HCT116 (cell line): ENCODE measurements at regions not wholly inside any gene's neighbourhood (a gene's known extent, or its start where the extent isn't known, plus 50 kb on each side); places are given as distances from the start of the nearest gene placed in this dataset.

Experiments used
- EZH2 ChIP-seq: fragments of 200-600 bp; sonication (generic); IDR thresholded peaks from 2 replicates; pipeline ENCODE4 v1.6.1; 2017; ENCODE audit warnings: antibody characterized with exemption, mixed run types
- EZH2phosphoT487 ChIP-seq: fragments of 200-600 bp; IDR thresholded peaks from 2 replicates; pipeline ENCODE4 v1.6.1; 2018; ENCODE audit warnings: antibody characterized with exemption, borderline replicate concordance
- POLR2A ChIP-seq: IDR thresholded peaks from 2 replicates; pipeline ENCODE4 v1.7.0; 2011; ENCODE audit warnings: borderline replicate concordance; ENCODE audit not compliant: insufficient read depth, insufficient read length; ENCODE audit errors: extremely low read depth
- RAD21 ChIP-seq: IDR thresholded peaks from 2 replicates; pipeline ENCODE4 v1.6.1; 2012; ENCODE audit warnings: low read depth, mild to moderate bottlenecking
- SIN3A ChIP-seq: IDR thresholded peaks from 2 replicates; pipeline ENCODE4 v1.6.1; 2012; ENCODE audit warnings: low read depth
- TF ChIP-seq, protein P1 (sequence below), 3 experiments: fragments of 200-600 bp in 1 of 3; sonication (generic) in 1 of 3; IDR thresholded peaks in 2 of 3; conservative IDR thresholded peaks in 1 of 3; 2 replicates each; pipeline ENCODE4 v1.5.1; 2012 to 2017; ENCODE audit warnings: low read depth in 2 of 3, low read length in 2 of 3, antibody characterized with exemption in 1 of 3, borderline replicate concordance in 1 of 3, control low read depth in 1 of 3, mild to moderate bottlenecking in 1 of 3, mixed read lengths in 1 of 3, mixed run types in 1 of 3, moderate library complexity in 1 of 3; ENCODE audit not compliant: insufficient read depth in 1 of 3

- TF ChIP-seq, protein P1, sequence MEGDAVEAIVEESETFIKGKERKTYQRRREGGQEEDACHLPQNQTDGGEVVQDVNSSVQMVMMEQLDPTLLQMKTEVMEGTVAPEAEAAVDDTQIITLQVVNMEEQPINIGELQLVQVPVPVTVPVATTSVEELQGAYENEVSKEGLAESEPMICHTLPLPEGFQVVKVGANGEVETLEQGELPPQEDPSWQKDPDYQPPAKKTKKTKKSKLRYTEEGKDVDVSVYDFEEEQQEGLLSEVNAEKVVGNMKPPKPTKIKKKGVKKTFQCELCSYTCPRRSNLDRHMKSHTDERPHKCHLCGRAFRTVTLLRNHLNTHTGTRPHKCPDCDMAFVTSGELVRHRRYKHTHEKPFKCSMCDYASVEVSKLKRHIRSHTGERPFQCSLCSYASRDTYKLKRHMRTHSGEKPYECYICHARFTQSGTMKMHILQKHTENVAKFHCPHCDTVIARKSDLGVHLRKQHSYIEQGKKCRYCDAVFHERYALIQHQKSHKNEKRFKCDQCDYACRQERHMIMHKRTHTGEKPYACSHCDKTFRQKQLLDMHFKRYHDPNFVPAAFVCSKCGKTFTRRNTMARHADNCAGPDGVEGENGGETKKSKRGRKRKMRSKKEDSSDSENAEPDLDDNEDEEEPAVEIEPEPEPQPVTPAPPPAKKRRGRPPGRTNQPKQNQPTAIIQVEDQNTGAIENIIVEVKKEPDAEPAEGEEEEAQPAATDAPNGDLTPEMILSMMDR (IDR thresholded peaks at IDR 0.05 in 2 of 3, conservative IDR thresholded peaks at IDR 0.05 in 1 of 3; ENCODE audit: borderline replicate concordance in 1 of 3, insufficient read depth in 1 of 3, low read depth in 2 of 3, low read length in 2 of 3) = no peak
- no peak for TF ChIP-seq RAD21
- no peak for TF ChIP-seq EZH2phosphoT487
- TF ChIP-seq EZH2 = no peak
- TF ChIP-seq SIN3A = no peak
- no peak for TF ChIP-seq POLR2A
Observed at GRCh38 chr2:156691014-156691413, 254.8 kb downstream of the GPD2 start.
